ENCODE measurements at regions not wholly inside any gene's neighbourhood (a gene's known extent, or its start where the extent isn't known, plus 50 kb on each side); places are given as distances from the start of the nearest gene placed in this dataset.
"Not testable (repeated sequence)": the region's sequence is repeated elsewhere in the genome, so short reads cannot be mapped to it uniquely, and the experiment has no call there.

DNA sequence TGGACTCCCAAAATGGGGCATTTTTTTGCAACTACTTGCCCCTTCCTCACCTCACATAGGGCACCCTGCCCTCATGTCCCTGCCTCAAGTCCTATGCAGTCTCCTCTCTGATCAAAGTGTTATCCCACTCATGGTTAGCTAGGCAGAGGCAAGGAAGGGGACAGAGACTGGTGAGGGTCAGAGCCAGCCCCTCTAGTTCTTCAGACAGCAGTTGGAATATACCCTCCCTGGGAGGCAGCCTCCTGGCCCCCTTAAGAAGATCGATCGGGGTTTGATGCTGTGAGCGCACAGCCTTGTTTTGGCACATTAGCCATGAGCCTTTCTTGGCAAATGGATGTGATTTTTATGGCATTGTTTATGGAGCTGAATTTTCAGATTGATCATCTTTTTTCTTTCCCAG lies 436.9 kb downstream of the BUD13 start:
- no peak for DNase-seq (ENCODE audit: low spot score)

DNA sequence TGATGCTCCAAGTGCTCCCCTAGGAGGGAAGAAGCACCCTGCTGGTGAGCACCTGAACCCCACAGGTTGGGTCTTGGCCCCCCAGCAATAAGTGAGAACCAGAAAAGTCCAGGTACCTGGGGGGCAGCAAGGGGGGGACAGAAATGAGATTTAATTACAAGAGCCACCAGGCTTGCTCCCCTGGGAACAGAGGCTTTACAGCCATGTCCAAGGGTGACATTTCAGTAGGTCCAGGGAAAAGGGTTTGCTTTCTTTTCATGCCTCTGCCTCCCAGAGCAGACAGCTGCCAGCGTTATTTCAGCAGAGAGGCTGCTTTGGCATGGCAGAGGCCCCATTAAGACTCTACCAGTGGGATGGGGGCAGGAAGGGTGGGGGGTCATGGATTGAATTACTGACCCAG lies 437.7 kb downstream of the BUD13 start:
- no peak for DNase-seq (ENCODE audit: low spot score)

DNA sequence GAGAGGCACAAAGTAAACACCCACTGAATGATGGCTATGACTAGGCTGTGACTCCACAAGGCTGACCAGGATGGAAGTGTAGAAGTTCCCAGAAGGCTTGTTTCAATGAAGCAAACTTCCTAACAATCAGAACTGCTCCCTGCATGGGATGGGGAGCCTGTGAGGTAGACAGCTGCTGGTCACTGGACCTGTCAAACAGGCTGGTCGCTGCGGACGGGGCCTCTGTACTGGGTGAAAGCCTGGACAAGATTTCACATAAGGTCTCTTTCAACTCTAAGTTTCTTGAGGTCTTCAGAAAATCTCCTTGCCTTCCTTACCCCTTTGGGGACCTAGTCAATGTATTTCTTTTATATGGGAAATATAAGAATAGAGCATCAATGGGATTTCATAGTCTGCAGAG lies 438.2 kb downstream of the BUD13 start:
- no peak for DNase-seq (ENCODE audit: low spot score)

- DNase-seq (ENCODE audit: low spot score) = no peak
Measured at GRCh38 chr11:116333001-116333535, 439.7 kb downstream of the BUD13 start.

DNA sequence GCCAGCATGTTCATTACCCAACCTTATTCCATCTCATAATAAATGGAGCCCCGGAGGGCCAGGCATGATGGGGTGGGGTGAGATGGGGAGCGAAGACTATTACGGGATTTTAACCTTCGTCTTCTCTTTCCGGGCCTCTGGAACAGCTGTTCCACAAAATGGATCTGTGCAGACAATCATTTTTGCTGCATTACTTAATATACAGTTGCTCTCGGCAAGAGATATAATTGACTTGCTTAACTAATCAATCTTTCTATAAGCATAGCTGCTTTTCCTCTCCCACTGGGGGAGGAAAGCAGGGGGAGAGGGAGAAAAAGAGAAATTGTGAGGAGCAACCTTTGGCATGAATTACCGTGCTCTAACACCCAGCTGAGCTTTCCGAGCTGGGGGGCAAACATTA lies 440.4 kb downstream of the BUD13 start:
- DNase-seq (ENCODE audit: low spot score) = no peak

DNA sequence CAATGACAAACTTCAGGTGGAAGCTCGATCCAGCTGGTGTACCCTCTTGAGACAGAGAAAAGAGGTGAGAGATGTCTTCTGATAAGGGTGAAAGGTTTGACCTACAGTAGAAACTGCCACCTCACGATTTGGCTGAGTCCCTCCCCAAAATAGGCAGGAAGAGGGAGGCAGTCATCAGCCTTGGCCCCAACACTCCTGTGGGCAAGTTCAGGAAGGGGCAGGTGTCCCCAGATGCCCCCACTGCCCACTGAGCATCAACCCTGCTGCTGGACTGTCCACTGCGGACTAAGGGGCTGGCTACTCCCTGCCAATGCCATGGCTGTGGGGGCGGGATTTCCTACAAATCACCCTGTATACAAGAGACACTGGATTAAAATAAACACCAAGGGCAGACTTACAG lies 441.4 kb downstream of the BUD13 start:
- no peak for DNase-seq (ENCODE audit: low spot score)

DNA sequence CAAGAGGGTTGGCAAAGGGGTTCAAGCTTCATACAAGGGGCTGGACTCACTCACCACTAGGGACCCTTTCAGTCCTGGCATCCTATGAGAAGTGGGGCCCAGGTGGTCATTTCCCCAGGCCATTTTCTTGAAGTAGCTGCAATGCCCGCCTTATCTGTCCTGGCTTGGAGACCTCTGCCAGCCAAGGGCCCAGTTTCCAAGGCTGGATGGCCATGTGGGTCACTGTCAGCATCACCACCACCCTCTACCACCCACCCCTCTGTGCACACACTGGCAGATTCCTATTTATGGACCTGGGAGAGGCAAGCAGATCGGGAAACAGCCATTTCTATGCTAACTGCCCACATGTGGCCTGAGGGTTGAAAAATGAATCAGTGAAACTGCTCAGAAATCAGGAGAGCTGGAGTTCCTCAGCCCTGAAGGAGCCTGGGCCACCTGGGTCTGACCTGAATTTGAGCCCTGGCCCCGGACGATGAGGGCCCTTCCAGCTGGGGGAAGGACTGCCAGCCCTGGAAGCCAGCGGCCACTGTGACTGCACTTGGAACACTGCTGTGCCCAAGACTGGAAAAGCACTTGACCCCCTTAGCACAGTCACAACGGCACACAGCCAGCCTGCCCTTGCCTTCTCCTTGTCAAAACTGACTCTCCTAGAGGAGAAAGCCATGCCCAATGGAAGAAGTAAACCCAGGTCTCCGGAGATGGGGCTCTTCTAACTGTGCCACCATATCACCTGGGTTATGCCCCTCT lies 442.2 kb downstream of the BUD13 start:
- DNase-seq (ENCODE audit: low spot score) = no peak

GRCh38 chr11:116329354-116330090 lies 443.3 kb downstream of the BUD13 start:
- peak; percentile 23 for DNase-seq (ENCODE audit: low spot score)

DNA sequence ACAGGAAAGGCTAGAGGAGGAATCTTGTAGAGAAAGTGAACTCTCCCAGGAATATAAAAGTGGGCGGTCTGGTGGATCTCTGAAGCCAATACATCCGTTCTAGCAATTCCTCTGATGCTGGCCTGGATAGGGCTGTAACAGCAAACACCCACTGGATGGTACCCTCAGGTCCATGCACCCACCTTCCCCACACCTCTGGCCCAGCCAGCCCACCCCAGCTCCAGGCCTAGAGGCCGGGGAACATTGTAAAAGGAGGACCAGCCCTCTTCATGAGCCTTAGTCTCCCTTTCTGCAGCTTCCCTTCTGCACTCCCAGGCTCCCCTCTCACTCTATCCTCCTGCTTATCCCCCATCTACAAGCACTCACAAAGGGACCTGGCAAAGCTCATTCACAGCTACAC lies 443.9 kb downstream of the BUD13 start:
- no peak for DNase-seq (ENCODE audit: low spot score)

- DNase-seq (ENCODE audit: low spot score) = no peak
Measured at GRCh38 chr11:116328391-116328790, 444.4 kb downstream of the BUD13 start.

- no peak for DNase-seq (ENCODE audit: low spot score)
Measured at GRCh38 chr11:116326146-116326545, 446.6 kb downstream of the BUD13 start.

DNA sequence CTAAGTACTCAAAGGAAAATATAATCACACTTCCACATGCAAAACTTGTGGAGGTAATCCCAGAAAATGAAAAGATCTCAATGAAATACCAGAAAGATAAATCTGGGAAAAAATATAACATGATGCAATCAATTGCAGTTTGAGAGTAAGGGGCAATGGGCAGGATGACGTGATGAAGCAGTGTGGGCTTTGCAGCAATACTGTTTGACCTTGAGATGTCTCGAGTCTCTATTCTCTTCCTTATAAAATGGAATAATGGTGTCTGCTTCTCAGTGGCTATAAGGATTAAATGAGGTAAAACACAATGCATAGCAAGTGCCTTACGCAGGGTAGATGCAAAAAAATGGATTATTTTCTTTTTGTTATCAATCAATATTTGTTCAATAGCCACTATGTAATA lies 447.5 kb downstream of the BUD13 start:
- DNase-seq (ENCODE audit: low spot score) = no peak

DNA sequence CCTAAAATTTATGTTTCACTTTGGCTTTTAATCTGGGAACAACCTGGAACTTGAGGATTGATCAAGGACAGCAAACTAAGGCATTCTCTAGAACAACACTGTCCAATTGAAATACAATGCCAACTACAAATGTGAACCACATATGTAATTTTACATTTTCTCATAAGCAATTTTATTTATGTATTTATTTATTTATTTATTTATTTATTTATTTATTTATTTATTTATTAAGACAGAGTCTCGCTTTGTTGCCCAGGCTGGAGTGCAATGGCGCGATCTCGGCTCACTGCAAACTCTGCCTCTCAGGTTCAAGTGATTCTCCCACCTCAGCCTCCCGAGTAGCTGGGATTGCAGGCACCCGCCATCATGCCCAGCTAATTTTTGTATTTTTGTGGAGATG lies 448.7 kb downstream of the BUD13 start:
- DNase-seq (ENCODE audit: low spot score) = not testable (repeated sequence)

DNA sequence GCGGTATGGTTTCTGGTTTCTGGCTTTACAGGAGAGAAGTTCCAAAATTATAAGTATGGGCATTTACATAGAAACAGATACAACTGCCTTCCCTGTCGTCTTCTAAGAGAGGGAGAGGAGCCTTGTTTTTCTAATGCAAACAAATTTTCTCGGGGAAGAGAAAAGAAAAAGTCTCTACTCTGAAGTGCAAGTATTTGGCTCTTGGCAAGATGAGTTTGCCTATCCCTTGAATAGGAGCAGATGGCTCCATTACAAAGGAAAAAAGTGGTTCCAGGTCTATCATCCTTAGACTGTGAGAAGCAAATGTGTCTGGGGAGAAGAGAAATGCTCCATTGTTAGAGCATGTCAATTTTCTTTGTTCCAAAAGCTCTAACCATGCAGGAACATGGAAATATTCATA lies 455.6 kb downstream of the BUD13 start:
- no peak for DNase-seq (ENCODE audit: low spot score)

- DNase-seq (ENCODE audit: low spot score) = no peak
Measured at GRCh38 chr11:116314006-116314405, 458.8 kb downstream of the BUD13 start.

GRCh38 chr11:116312570-116313391 lies 460.0 kb downstream of the BUD13 start:
- no peak for DNase-seq (ENCODE audit: low spot score)

- DNase-seq (ENCODE audit: low spot score) = no peak
Measured at GRCh38 chr11:116311206-116311605, 461.6 kb downstream of the BUD13 start.

- DNase-seq (ENCODE audit: low spot score) = no peak
Measured at GRCh38 chr11:116310698-116311097, 462.1 kb downstream of the BUD13 start.

DNA sequence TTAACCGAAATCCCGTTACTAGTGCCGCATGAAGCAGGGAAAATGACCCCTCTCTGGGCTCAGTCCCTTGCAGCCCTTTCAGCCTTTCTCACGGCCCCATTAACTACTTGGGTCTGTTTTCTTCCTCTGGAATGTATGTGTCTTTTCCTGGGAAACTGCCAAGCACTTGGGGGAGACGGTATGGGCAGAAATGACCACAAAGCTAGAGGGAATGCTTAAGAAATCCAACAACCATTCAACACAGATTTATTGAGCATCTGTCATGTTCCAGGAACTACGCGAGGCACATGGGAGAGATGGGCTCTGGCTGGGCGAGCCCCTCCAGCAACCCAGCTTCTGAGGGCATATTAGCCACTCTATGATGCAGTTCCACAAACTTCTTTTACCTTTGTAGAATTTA lies 462.6 kb downstream of the BUD13 start:
- no peak for DNase-seq (ENCODE audit: low spot score)

- DNase-seq (ENCODE audit: low spot score) = no peak
Measured at GRCh38 chr11:116309446-116309845, 463.3 kb downstream of the BUD13 start.

- no peak for DNase-seq (ENCODE audit: low spot score)
Measured at GRCh38 chr11:116302756-116303155, 470.0 kb downstream of the BUD13 start.

GRCh38 chr11:116301141-116301540 lies 471.6 kb downstream of the BUD13 start:
- DNase-seq (ENCODE audit: low spot score) = no peak

GRCh38 chr11:116300232-116300631 lies 472.6 kb downstream of the BUD13 start:
- DNase-seq (ENCODE audit: low spot score) = no peak

All from GM03348 (cell line).